Chondrocyte (in vitro differentiated cells): ENCODE measurements at regions not wholly inside any gene's neighbourhood (a gene's known extent, or its start where the extent isn't known, plus 50 kb on each side); places are given as distances from the start of the nearest gene placed in this dataset.

Source experiments
- DNase-seq: peaks from one replicate; pipeline ENCODE4 v3.0.0; 2021; ENCODE audit warnings: mixed read lengths, low spot score
- H3K27ac Mint-ChIP-seq: one replicate; pipeline ENCODE4 v1.8.0; 2021; ENCODE audit warnings: mild to moderate bottlenecking, moderate library complexity, mixed read lengths; ENCODE audit not compliant: unreplicated experiment
- H3K27me3 Mint-ChIP-seq: 2 replicates; pipeline ENCODE4 v1.8.0; 2021; ENCODE audit warnings: low read depth, mixed read lengths
- H3K36me3 Mint-ChIP-seq: 2 replicates; pipeline ENCODE4 v1.8.0; 2021; ENCODE audit warnings: low read depth, mixed read lengths
- H3K4me1 Mint-ChIP-seq: 2 replicates; pipeline ENCODE4 v1.8.0; 2021; ENCODE audit warnings: low read depth, mild to moderate bottlenecking, mixed read lengths
- H3K4me3 Mint-ChIP-seq: one replicate; pipeline ENCODE4 v1.8.0; 2021; ENCODE audit warnings: mild to moderate bottlenecking, moderate library complexity, mixed read lengths; ENCODE audit not compliant: unreplicated experiment
- H3K9me3 Mint-ChIP-seq: 2 replicates; pipeline ENCODE4 v1.8.0; 2021; ENCODE audit warnings: low read depth, mixed read lengths
- CTCF ChIP-seq: fragments of 200-600 bp; sonication (generic); IDR thresholded peaks from 2 replicates; pipeline ENCODE4 v1.5.0; 2021; ENCODE audit warnings: antibody characterized with exemption, mild to moderate bottlenecking, moderate library complexity

DNA sequence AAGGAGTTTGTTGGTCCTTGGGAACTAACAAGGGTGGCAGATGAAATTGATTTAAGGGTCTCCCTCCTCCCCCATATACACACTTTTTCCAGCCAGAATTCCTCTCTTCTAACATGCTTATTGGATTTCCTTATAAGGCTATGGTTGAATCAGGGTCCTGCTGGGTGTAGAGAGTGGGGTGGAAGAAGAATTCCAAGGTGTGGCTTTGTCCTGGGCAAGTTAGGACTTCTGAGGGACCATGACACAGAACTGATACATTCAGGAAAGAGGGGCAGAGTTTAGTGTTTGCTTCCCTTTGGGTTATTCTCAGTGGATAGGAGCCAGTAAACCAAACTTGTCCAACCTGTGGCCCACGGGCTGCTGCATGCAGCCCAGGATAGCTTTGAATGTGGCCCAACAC is 116.5 kb downstream of the SNX18 start:
- Mint-ChIP-seq H3K9me3 (peaks cover 5% of the 10 kb centered on the region), H3K36me3 (no peaks in the 10 kb centered on the region), H3K27me3 (no peaks in the 10 kb centered on the region), H3K4me3 (no peak overlapping the region), H3K4me1 (peaks cover 41% of the 10 kb centered on the region), H3K27ac (no peak overlapping the region)
- no peak for DNase-seq
- TF ChIP-seq CTCF = no peak

- TF ChIP-seq CTCF = no peak
- Mint-ChIP-seq H3K36me3 (no peaks in the 10 kb centered on the region), H3K27me3 (no peaks in the 10 kb centered on the region), H3K4me3 (no peak overlapping the region), H3K27ac (peak overlapping the region; percentile 91), H3K9me3 (peaks cover 5% of the 10 kb centered on the region), H3K4me1 (peaks cover 35% of the 10 kb centered on the region)
- no peak for DNase-seq
These were observed 114.7 kb downstream of the SNX18 start for GRCh38 chr5:54632131-54632701.

GRCh38 chr5:54630738-54631359 is 113.3 kb downstream of the SNX18 start:
- H3K4me1 Mint-ChIP-seq = peaks cover 35% of the 10 kb centered on the region
- TF ChIP-seq CTCF = no peak
- no peaks in the 10 kb centered on the region for H3K36me3 Mint-ChIP-seq
- H3K9me3 Mint-ChIP-seq = peaks cover 5% of the 10 kb centered on the region
- DNase-seq = no peak
- H3K4me3 Mint-ChIP-seq = no peak overlapping the region
- H3K27me3 Mint-ChIP-seq = no peaks in the 10 kb centered on the region
- H3K27ac Mint-ChIP-seq = peak overlapping the region; percentile 81

GRCh38 chr5:54629115-54629514 is 111.6 kb downstream of the SNX18 start:
- TF ChIP-seq CTCF = no peak
- Mint-ChIP-seq H3K36me3 (no peaks in the 10 kb centered on the region), H3K9me3 (peaks cover 5% of the 10 kb centered on the region), H3K27ac (peak overlapping the region; percentile 49), H3K4me3 (no peak overlapping the region), H3K27me3 (no peaks in the 10 kb centered on the region), H3K4me1 (peaks cover 49% of the 10 kb centered on the region)
- no peak for DNase-seq

DNA sequence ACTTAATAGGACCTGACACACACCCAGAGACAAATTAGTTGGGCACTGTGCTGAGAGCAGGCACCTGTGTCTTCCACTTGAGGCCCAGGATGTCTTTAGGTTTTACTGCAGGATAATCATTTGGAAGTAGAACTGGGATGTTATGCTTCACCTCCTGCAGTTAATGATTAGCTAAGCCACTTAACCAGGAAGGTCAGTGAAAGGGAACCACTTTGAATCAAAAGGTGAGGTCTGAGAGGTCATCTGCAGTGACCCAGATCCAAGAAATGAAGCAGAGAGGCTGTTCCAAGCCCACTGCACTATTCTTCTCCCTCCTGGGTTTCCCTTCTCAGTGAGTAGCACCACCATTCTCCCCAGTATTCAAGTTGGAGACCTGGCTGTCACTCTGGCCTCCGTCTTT is 110.5 kb downstream of the SNX18 start:
- Mint-ChIP-seq H3K27me3 (no peaks in the 10 kb centered on the region), H3K4me1 (peaks cover 44% of the 10 kb centered on the region), H3K4me3 (no peak overlapping the region), H3K9me3 (peaks cover 5% of the 10 kb centered on the region), H3K27ac (no peak overlapping the region), H3K36me3 (no peaks in the 10 kb centered on the region)
- no peak for TF ChIP-seq CTCF
- DNase-seq = no peak
